Left forelimb (tissue), 1 donor: ENCODE measurements at regions not wholly inside any gene's neighbourhood (a gene's known extent, or its start where the extent isn't known, plus 50 kb on each side); places are given as distances from the start of the nearest gene placed in this dataset.

Source experiments
- DNase-seq: peaks from one replicate; pipeline ENCODE4 v3.0.0-alpha.2; 2018; ENCODE audit warnings: low spot score

GRCh38 chr4:3343358-3343757 is 50.5 kb downstream of the RGS12 start:
- DNase-seq = no peak

- DNase-seq = no peak
Measured at GRCh38 chr4:3344104-3344503, 51.3 kb downstream of the RGS12 start.

- no peak for DNase-seq
Measured at GRCh38 chr4:3344596-3344995, 51.8 kb downstream of the RGS12 start.

- no peak for DNase-seq
Measured at GRCh38 chr4:3345384-3345783, 52.6 kb downstream of the RGS12 start.

GRCh38 chr4:3346146-3346545 is 53.3 kb downstream of the RGS12 start:
- DNase-seq = no peak

- no peak for DNase-seq
Measured at GRCh38 chr4:3347871-3348270, 55.0 kb downstream of the RGS12 start.

- no peak for DNase-seq
Measured at GRCh38 chr4:3348621-3349020, 55.8 kb downstream of the RGS12 start.

- DNase-seq = no peak
Measured at GRCh38 chr4:3349116-3349515, 56.3 kb downstream of the RGS12 start.

- no peak for DNase-seq
Measured at GRCh38 chr4:3351997-3352396, 59.2 kb downstream of the RGS12 start.

- no peak for DNase-seq
Measured at GRCh38 chr4:3352505-3352904, 59.7 kb downstream of the RGS12 start.

GRCh38 chr4:3352941-3353594 is 60.2 kb downstream of the RGS12 start:
- DNase-seq = no peak

GRCh38 chr4:3353752-3354454 is 61.1 kb downstream of the RGS12 start:
- no peak for DNase-seq

- DNase-seq = no peak
Measured at GRCh38 chr4:3354455-3354811, 61.6 kb downstream of the RGS12 start.

GRCh38 chr4:3355266-3355748 is 62.5 kb downstream of the RGS12 start:
- DNase-seq = no peak

- no peak for DNase-seq
Measured at GRCh38 chr4:3358656-3359055, 65.8 kb downstream of the RGS12 start.

- DNase-seq = no peak
Measured at GRCh38 chr4:3360777-3361176, 68.0 kb downstream of the RGS12 start.

- no peak for DNase-seq
Measured at GRCh38 chr4:3361406-3361805, 68.6 kb downstream of the RGS12 start.

- no peak for DNase-seq
Measured at GRCh38 chr4:3361896-3362295, 69.1 kb downstream of the RGS12 start.

- no peak for DNase-seq
Measured at GRCh38 chr4:3362431-3363287, 69.8 kb downstream of the RGS12 start.

GRCh38 chr4:3363411-3364141 is 70.8 kb downstream of the RGS12 start:
- no peak for DNase-seq

GRCh38 chr4:3364199-3364598 is 71.4 kb downstream of the RGS12 start:
- DNase-seq = no peak

- DNase-seq = no peak
Measured at GRCh38 chr4:3364634-3365314, 72.0 kb downstream of the RGS12 start.
